Astrocyte (in vitro differentiated cells and primary cell): ENCODE measurements at regions not wholly inside any gene's neighbourhood (a gene's known extent, or its start where the extent isn't known, plus 50 kb on each side); places are given as distances from the start of the nearest gene placed in this dataset.

Experiments
- DNase-seq: peaks from one replicate; pipeline ENCODE4 v3.0.0-alpha.2; 2010; ENCODE audit warnings: low read depth
- FAIRE-seq: peaks from 2 replicates; lab custom pipeline; 2011; peaks lifted over from hg19 to GRCh38; lab: Jason Lieb, UNC
- H2AFZ ChIP-seq: 2 replicates; pipeline ENCODE4 v1.6.0; 2012; ENCODE audit warnings: low read depth, low read length, inconsistent platforms
- H3K27ac ChIP-seq: 2 replicates; pipeline ENCODE4 v1.5.1; 2011; ENCODE audit warnings: low read depth, low read length, inconsistent platforms
- H3K27me3 ChIP-seq: 2 replicates; pipeline ENCODE4 v1.6.0; 2011; ENCODE audit warnings: low read length, inconsistent platforms; ENCODE audit not compliant: insufficient read depth
- H3K36me3 ChIP-seq: 2 replicates; pipeline ENCODE4 v1.5.1; 2011; ENCODE audit warnings: low read length, inconsistent platforms; ENCODE audit not compliant: insufficient read depth
- H3K4me1 ChIP-seq: 2 replicates; pipeline ENCODE4 v1.5.1; 2011; ENCODE audit warnings: low read length, inconsistent platforms; ENCODE audit not compliant: insufficient read depth
- H3K4me2 ChIP-seq: 2 replicates; pipeline ENCODE4 v1.6.0; 2012; ENCODE audit warnings: low read length, inconsistent platforms
- H3K4me3 ChIP-seq: 2 replicates; pipeline ENCODE4 v1.5.1; 2011; ENCODE audit warnings: low read depth, mild to moderate bottlenecking, low read length, inconsistent platforms; ENCODE audit not compliant: insufficient read depth
- H3K79me2 ChIP-seq: 2 replicates; pipeline ENCODE4 v1.6.0; 2012; ENCODE audit warnings: mild to moderate bottlenecking, low read length, inconsistent platforms; ENCODE audit not compliant: insufficient read depth
- H3K9ac ChIP-seq: 2 replicates; pipeline ENCODE4 v1.6.0; 2012; ENCODE audit warnings: mild to moderate bottlenecking, low read length, inconsistent platforms
- H3K9me3 ChIP-seq: 2 replicates; pipeline ENCODE4 v1.5.1; 2012; ENCODE audit warnings: low read depth, mild to moderate bottlenecking, low read length, inconsistent platforms; ENCODE audit not compliant: insufficient read depth
- H4K20me1 ChIP-seq: 2 replicates; pipeline ENCODE4 v1.6.0; 2012; ENCODE audit warnings: low read length, inconsistent platforms; ENCODE audit not compliant: insufficient read depth
- H3K27ac Mint-ChIP-seq: one replicate; pipeline ENCODE4 v1.8.0; 2021; ENCODE audit warnings: mild to moderate bottlenecking, mixed read lengths; ENCODE audit not compliant: unreplicated experiment
- H3K27me3 Mint-ChIP-seq: one replicate; pipeline ENCODE4 v1.8.0; 2021; ENCODE audit warnings: low read depth, mixed read lengths; ENCODE audit not compliant: unreplicated experiment
- H3K36me3 Mint-ChIP-seq: one replicate; pipeline ENCODE4 v1.8.0; 2021; ENCODE audit warnings: low read depth, mixed read lengths; ENCODE audit not compliant: unreplicated experiment
- H3K4me1 Mint-ChIP-seq: one replicate; pipeline ENCODE4 v1.8.0; 2021; ENCODE audit warnings: low read depth, mixed read lengths; ENCODE audit not compliant: unreplicated experiment
- H3K4me3 Mint-ChIP-seq: one replicate; pipeline ENCODE4 v1.8.0; 2021; ENCODE audit warnings: mild to moderate bottlenecking, moderate library complexity, mixed read lengths; ENCODE audit not compliant: unreplicated experiment
- H3K9me3 Mint-ChIP-seq: one replicate; pipeline ENCODE4 v1.8.0; 2021; ENCODE audit warnings: mild to moderate bottlenecking, mixed read lengths; ENCODE audit not compliant: unreplicated experiment
- CTCF ChIP-seq: IDR thresholded peaks from 2 replicates; pipeline ENCODE4 v1.5.1; 2011; ENCODE audit warnings: low read depth, mild to moderate bottlenecking, inconsistent platforms, low read length, moderate library complexity; ENCODE audit not compliant: insufficient read depth
- EZH2 ChIP-seq: IDR thresholded peaks from 2 replicates; pipeline ENCODE4 v1.6.1; 2012; ENCODE audit warnings: mild to moderate bottlenecking, low read length, inconsistent platforms; ENCODE audit not compliant: insufficient read depth

DNA sequence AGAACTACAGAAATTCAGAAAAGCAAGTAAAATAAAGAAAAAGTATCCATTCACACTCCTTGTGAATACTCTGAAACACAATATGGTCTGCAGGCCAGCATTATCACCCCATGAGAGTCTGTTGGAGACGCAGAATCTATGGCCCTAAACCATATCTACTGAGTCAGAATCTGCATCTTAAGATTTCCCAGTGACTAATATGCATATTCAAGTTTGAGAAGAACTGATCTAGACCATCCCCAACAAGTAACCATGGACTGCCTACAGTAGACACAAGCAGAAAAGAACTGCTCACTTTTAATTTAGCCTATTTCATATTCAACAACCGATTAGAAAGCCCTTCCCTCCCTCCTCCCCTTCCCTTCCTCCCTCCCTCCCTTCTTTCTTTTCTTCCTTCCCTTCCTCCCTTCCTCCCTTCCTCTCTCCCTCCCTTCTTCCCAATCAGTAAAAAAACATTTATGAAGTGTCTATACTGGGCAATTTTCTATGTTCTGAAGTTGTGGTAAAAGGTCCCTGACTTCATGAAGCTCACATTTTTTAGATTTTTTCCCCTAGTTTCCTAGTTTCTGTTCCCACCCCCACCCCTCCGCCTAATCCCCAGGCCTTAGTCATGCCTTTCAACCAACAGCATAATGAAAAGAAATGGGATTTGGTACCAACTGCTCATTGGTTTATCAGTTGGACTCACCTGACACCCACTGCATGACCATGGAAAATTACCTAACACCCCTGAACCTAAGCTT, 125.2 kb downstream of the CNTN3 start:
- TF ChIP-seq EZH2 (no peak), CTCF (no peak)
- Histone ChIP-seq H3K4me2 (no peak overlapping the region), H3K9ac (no peak overlapping the region), H3K9me3 (no peaks in the 10 kb centered on the region), H3K27me3 (no peaks in the 10 kb centered on the region), H2AFZ (no peak overlapping the region), H3K36me3 (no peaks in the 10 kb centered on the region), H4K20me1 (no peaks in the 10 kb centered on the region), H3K79me2 (no peaks in the 10 kb centered on the region), H3K4me3 (no peak overlapping the region), H3K27ac (no peak overlapping the region), H3K4me1 (no peaks in the 10 kb centered on the region)
- Mint-ChIP-seq H3K4me3 (no peak overlapping the region), H3K9me3 (no peaks in the 10 kb centered on the region), H3K27me3 (no peaks in the 10 kb centered on the region), H3K27ac (no peak overlapping the region), H3K36me3 (no peaks in the 10 kb centered on the region), H3K4me1 (peaks cover 10% of the 10 kb centered on the region)
- DNase-seq (no peak), FAIRE-seq (no peak)

- Histone ChIP-seq H3K4me1 (no peaks in the 10 kb centered on the region), H3K9ac (no peak overlapping the region), H3K9me3 (no peaks in the 10 kb centered on the region), H4K20me1 (no peaks in the 10 kb centered on the region), H3K36me3 (no peaks in the 10 kb centered on the region), H3K79me2 (no peaks in the 10 kb centered on the region), H2AFZ (no peak overlapping the region), H3K27me3 (no peaks in the 10 kb centered on the region), H3K4me3 (no peak overlapping the region), H3K27ac (no peak overlapping the region), H3K4me2 (no peak overlapping the region)
- TF ChIP-seq EZH2: no peak
- Mint-ChIP-seq H3K27me3 (no peaks in the 10 kb centered on the region), H3K4me1 (no peaks in the 10 kb centered on the region), H3K36me3 (no peaks in the 10 kb centered on the region), H3K27ac (no peak overlapping the region), H3K9me3 (no peaks in the 10 kb centered on the region), H3K4me3 (no peak overlapping the region)
- FAIRE-seq (no peak), DNase-seq (no peak)
Measured at GRCh38 chr3:74479915-74480314, 134.5 kb downstream of the CNTN3 start.

DNA sequence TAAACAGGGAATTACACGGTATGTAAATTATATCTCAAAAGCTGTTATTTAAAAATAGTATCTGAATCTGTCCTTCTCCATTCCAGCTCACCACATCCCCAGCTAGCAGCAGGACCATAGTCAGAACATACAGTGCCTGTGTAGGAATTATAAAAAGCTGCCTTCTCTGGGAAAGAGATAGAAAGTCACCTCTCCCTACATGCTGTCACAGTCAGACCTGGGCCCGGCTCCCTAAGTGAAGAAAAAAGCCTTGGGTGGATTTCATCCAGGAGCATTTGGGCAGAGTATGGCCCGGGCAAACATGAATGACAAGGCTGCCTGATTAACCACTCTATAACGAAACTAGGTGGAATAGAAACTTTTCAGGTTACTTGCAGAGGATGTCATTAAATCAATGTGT, 144.1 kb downstream of the CNTN3 start:
- H3K27me3 Mint-ChIP-seq: no peaks in the 10 kb centered on the region
- H4K20me1 ChIP-seq: no peaks in the 10 kb centered on the region
- H3K27me3 ChIP-seq: no peaks in the 10 kb centered on the region
- peaks cover 3% of the 10 kb centered on the region for H3K9me3 Mint-ChIP-seq
- no peak overlapping the region for H2AFZ ChIP-seq
- no peaks in the 10 kb centered on the region for H3K36me3 ChIP-seq
- peaks cover 7% of the 10 kb centered on the region for H3K4me1 Mint-ChIP-seq
- DNase-seq (no peak), FAIRE-seq (no peak)
- H3K27ac ChIP-seq: no peak overlapping the region
- H3K9me3 ChIP-seq: peaks cover 4% of the 10 kb centered on the region
- TF ChIP-seq EZH2 (no peak), CTCF (no peak)
- H3K4me1 ChIP-seq: no peaks in the 10 kb centered on the region
- H3K4me3 ChIP-seq: no peak overlapping the region
- H3K79me2 ChIP-seq: no peaks in the 10 kb centered on the region
- no peak overlapping the region for H3K27ac Mint-ChIP-seq
- no peaks in the 10 kb centered on the region for H3K36me3 Mint-ChIP-seq
- no peak overlapping the region for H3K4me2 ChIP-seq
- H3K4me3 Mint-ChIP-seq: no peak overlapping the region
- H3K9ac ChIP-seq: no peak overlapping the region
